MCF 10A (cell line): ENCODE measurements at regions not wholly inside any gene's neighbourhood (a gene's known extent, or its start where the extent isn't known, plus 50 kb on each side); places are given as distances from the start of the nearest gene placed in this dataset.

ENCODE experiments used
- BruUV-seq: library from RNA; stranded (reverse); fragments of 400-500 nt; replicated peaks from 2 replicates; lab custom pipeline; 2021; lab: Mats Ljungman, UMichigan
- CTCF ChIA-PET: fragments of 300-600 bp; sonication (Branson Sonifier 250); formaldehyde crosslinking; extraction: SDS; loops from one replicate; lab custom pipeline; 2021; ENCODE audit warnings: antibody characterized with exemption, inconsistent platforms; lab: Yijun Ruan, JAX
- POLR2A ChIA-PET: fragments of 300-600, 350-650 bp; sonication (Branson Sonifier 250); formaldehyde crosslinking; extraction: SDS; loops from one replicate; lab custom pipeline; 2020; ENCODE audit warnings: antibody characterized with exemption, inconsistent platforms; lab: Yijun Ruan, JAX
- DNase-seq: peaks from one replicate; pipeline ENCODE4 v3.0.0-alpha.2; 2018; ENCODE audit not compliant: unreplicated experiment
- H3K27ac Mint-ChIP-seq: one replicate; pipeline ENCODE4 v1.8.0; 2022; ENCODE audit warnings: mild to moderate bottlenecking, low read depth, mixed read lengths; ENCODE audit not compliant: unreplicated experiment
- H3K27me3 Mint-ChIP-seq: one replicate; pipeline ENCODE4 v1.8.0; 2022; ENCODE audit warnings: mixed read lengths; ENCODE audit not compliant: insufficient read depth, unreplicated experiment
- H3K36me3 Mint-ChIP-seq: one replicate; pipeline ENCODE4 v1.8.0; 2022; ENCODE audit warnings: mild to moderate bottlenecking, moderate library complexity, mixed read lengths; ENCODE audit not compliant: insufficient read depth, unreplicated experiment
- H3K4me1 Mint-ChIP-seq: one replicate; pipeline ENCODE4 v1.8.0; 2022; ENCODE audit warnings: mixed read lengths; ENCODE audit not compliant: insufficient read depth, unreplicated experiment
- H3K4me3 Mint-ChIP-seq: one replicate; pipeline ENCODE4 v1.8.0; 2022; ENCODE audit warnings: mild to moderate bottlenecking, moderate library complexity, mixed read lengths; ENCODE audit not compliant: unreplicated experiment
- H3K9me3 Mint-ChIP-seq: one replicate; pipeline ENCODE4 v1.8.0; 2022; ENCODE audit warnings: mixed read lengths; ENCODE audit not compliant: unreplicated experiment
- CTCF ChIP-seq: fragments of 200-600 bp; IDR thresholded peaks from one replicate; pipeline ENCODE4 v1.8.0; 2022; ENCODE audit warnings: antibody characterized with exemption, mild to moderate bottlenecking; ENCODE audit not compliant: unreplicated experiment
- intact Hi-C: fragments of 100-400 bp; cut with micrococcal nuclease; formaldehyde crosslinking; loops from 2 replicates; pipeline ENCODE4 v1.14.1; 2022

- Mint-ChIP-seq H3K27me3 (no peaks in the 10 kb centered on the region), H3K9me3 (peaks cover 15% of the 10 kb centered on the region), H3K36me3 (no peaks in the 10 kb centered on the region), H3K27ac (no peak overlapping the region), H3K4me1 (no peaks in the 10 kb centered on the region), H3K4me3 (no peak overlapping the region)
- no peak for TF ChIP-seq CTCF
- DNase-seq, result no peak
- no TSS peak for BruUV-seq
- CTCF ChIA-PET, result interaction anchor here (0.7 kb wide), 1 partner anchor 33 kb away, joined by 3 read pairs; no protein-coding TSS in a partner anchor
- intact Hi-C loops, result no loop called here
- POLR2A ChIA-PET, result no interaction called here
Observed at GRCh38 chr1:5053744-5054143, 399.3 kb downstream of the AJAP1 start.

GRCh38 chr1:5029136-5029535, 374.7 kb downstream of the AJAP1 start:
- no peaks in the 10 kb centered on the region for H3K27me3 Mint-ChIP-seq
- BruUV-seq, result no TSS peak
- ChIA-PET CTCF (interaction anchor here (0.9 kb wide), 1 partner anchor 481 kb away, joined by 3 read pairs; no protein-coding TSS in a partner anchor), POLR2A (no interaction called here)
- no peak overlapping the region for H3K27ac Mint-ChIP-seq
- no peak for DNase-seq
- H3K4me3 Mint-ChIP-seq, result no peak overlapping the region
- TF ChIP-seq CTCF, result no peak
- H3K4me1 Mint-ChIP-seq, result no peaks in the 10 kb centered on the region
- H3K36me3 Mint-ChIP-seq, result peaks cover 5% of the 10 kb centered on the region
- intact Hi-C loops, result no loop called here
- peaks cover 13% of the 10 kb centered on the region for H3K9me3 Mint-ChIP-seq

- POLR2A ChIA-PET, result no interaction called here
- intact Hi-C loops, result no loop called here
Observed at GRCh38 chr1:5012249-5012648, 357.8 kb downstream of the AJAP1 start.

GRCh38 chr1:5010656-5011055, 356.2 kb downstream of the AJAP1 start:
- Mint-ChIP-seq H3K27me3 (no peaks in the 10 kb centered on the region), H3K36me3 (no peaks in the 10 kb centered on the region), H3K4me3 (no peak overlapping the region), H3K9me3 (peaks cover 11% of the 10 kb centered on the region), H3K27ac (no peak overlapping the region), H3K4me1 (no peaks in the 10 kb centered on the region)
- CTCF ChIA-PET, result interaction anchor here (0.7 kb wide), 2 partner anchors 11 to 26 kb away, joined by 3 read pairs; no protein-coding TSS in a partner anchor
- intact Hi-C loops, result no loop called here
- no peak for DNase-seq
- BruUV-seq, result no TSS peak
- no peak for TF ChIP-seq CTCF
- POLR2A ChIA-PET, result no interaction called here

More at GRCh38 chr1:5012249-5012648, 357.8 kb downstream of the AJAP1 start:
- DNase-seq, result no peak
- H3K27ac Mint-ChIP-seq, result no peak overlapping the region
- H3K4me3 Mint-ChIP-seq, result no peak overlapping the region
- peaks cover 8% of the 10 kb centered on the region for H3K9me3 Mint-ChIP-seq
- no peaks in the 10 kb centered on the region for H3K36me3 Mint-ChIP-seq
- no peaks in the 10 kb centered on the region for H3K4me1 Mint-ChIP-seq
- TF ChIP-seq CTCF, result no peak
- H3K27me3 Mint-ChIP-seq, result no peaks in the 10 kb centered on the region
- CTCF ChIA-PET, result no interaction called here
- BruUV-seq, result no TSS peak
